Gastroesophageal sphincter (tissue), 3 donors: ENCODE measurements at regions not wholly inside any gene's neighbourhood (a gene's known extent, or its start where the extent isn't known, plus 50 kb on each side); places are given as distances from the start of the nearest gene placed in this dataset.
A peak's percentile ranks its signal among the peaks of the same experiment; 100 is the strongest.

Source experiments
- POLR2AphosphoS5 ChIP-seq: sonication (generic); formaldehyde crosslinking; IDR thresholded peaks from one replicate; pipeline ENCODE4 v1.6.1; 2017; ENCODE audit warnings: antibody characterized with exemption
- TF ChIP-seq, protein P1 (sequence below), 4 experiments: fragments of 200-600 bp in 2 of 4; fragments of 450-650 bp in 2 of 4; sonication (generic) in 1 of 4; IDR thresholded peaks; one replicate each; pipeline ENCODE4 v1.5.1; 2017 to 2019; ENCODE audit warnings: antibody characterized with exemption in 4 of 4, mild to moderate bottlenecking in 2 of 4, moderate library complexity in 2 of 4

DNA sequence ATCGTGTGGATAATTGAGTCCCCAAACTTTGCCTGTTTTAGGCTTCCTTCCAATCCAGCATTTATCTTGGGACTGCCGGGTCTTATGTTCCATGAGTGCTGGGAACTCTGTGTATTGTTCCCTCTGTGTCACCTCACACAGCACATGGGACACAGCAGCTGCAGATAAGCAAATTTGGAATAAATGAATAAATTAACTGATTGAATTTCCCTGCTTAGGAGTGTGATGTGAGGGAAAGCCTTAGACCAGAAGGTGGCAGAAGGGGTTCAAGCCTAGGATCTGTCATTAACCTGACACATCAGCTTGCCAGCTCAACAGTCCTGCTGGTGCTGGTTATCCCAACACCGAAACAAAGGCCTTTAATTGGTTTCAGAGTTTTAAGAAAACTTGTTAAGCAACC lies 114.3 kb downstream of the OXSM start:
- no peak for TF ChIP-seq POLR2AphosphoS5
- TF ChIP-seq, protein P1, sequence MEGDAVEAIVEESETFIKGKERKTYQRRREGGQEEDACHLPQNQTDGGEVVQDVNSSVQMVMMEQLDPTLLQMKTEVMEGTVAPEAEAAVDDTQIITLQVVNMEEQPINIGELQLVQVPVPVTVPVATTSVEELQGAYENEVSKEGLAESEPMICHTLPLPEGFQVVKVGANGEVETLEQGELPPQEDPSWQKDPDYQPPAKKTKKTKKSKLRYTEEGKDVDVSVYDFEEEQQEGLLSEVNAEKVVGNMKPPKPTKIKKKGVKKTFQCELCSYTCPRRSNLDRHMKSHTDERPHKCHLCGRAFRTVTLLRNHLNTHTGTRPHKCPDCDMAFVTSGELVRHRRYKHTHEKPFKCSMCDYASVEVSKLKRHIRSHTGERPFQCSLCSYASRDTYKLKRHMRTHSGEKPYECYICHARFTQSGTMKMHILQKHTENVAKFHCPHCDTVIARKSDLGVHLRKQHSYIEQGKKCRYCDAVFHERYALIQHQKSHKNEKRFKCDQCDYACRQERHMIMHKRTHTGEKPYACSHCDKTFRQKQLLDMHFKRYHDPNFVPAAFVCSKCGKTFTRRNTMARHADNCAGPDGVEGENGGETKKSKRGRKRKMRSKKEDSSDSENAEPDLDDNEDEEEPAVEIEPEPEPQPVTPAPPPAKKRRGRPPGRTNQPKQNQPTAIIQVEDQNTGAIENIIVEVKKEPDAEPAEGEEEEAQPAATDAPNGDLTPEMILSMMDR (IDR thresholded peaks at IDR 0.05) = peak in 1 of 4 experiments; percentile 47
